Glutamatergic neuron (in vitro differentiated cells): ENCODE measurements at regions not wholly inside any gene's neighbourhood (a gene's known extent, or its start where the extent isn't known, plus 50 kb on each side); places are given as distances from the start of the nearest gene placed in this dataset.

Experiments
- DNase-seq: peaks from one replicate; pipeline ENCODE4 v3.0.0; 2022
- H3K27ac Mint-ChIP-seq: one replicate; pipeline ENCODE4 v1.8.0; 2020; ENCODE audit warnings: mild to moderate bottlenecking, mixed read lengths, inconsistent platforms; ENCODE audit not compliant: unreplicated experiment
- H3K27me3 Mint-ChIP-seq: one replicate; pipeline ENCODE4 v1.8.0; 2020; ENCODE audit warnings: mild to moderate bottlenecking, moderate library complexity, mixed read lengths, inconsistent platforms; ENCODE audit not compliant: unreplicated experiment
- H3K36me3 Mint-ChIP-seq: one replicate; pipeline ENCODE4 v1.8.0; 2020; ENCODE audit warnings: mild to moderate bottlenecking, mixed read lengths, inconsistent platforms; ENCODE audit not compliant: unreplicated experiment
- H3K4me1 Mint-ChIP-seq: one replicate; pipeline ENCODE4 v1.8.0; 2020; ENCODE audit warnings: mild to moderate bottlenecking, low read depth, mixed read lengths, inconsistent platforms; ENCODE audit not compliant: unreplicated experiment
- H3K4me3 Mint-ChIP-seq: one replicate; pipeline ENCODE4 v1.8.0; 2020; ENCODE audit warnings: mild to moderate bottlenecking, mixed read lengths, inconsistent platforms; ENCODE audit not compliant: unreplicated experiment
- H3K9me3 Mint-ChIP-seq: one replicate; pipeline ENCODE4 v1.8.0; 2020; ENCODE audit warnings: mild to moderate bottlenecking, moderate library complexity, mixed read lengths, inconsistent platforms; ENCODE audit not compliant: unreplicated experiment
- CTCF ChIP-seq: fragments of 200-600 bp; sonication (generic); IDR thresholded peaks from one replicate; pipeline ENCODE4 v1.5.0; 2021; ENCODE audit not compliant: partially characterized antibody, unreplicated experiment

- no peaks in the 10 kb centered on the region for H3K36me3 Mint-ChIP-seq
- no peak overlapping the region for H3K27ac Mint-ChIP-seq
- no peak for TF ChIP-seq CTCF
- H3K4me1 Mint-ChIP-seq: no peaks in the 10 kb centered on the region
- no peak overlapping the region for H3K4me3 Mint-ChIP-seq
- DNase-seq: no peak
- no peaks in the 10 kb centered on the region for H3K27me3 Mint-ChIP-seq
- H3K9me3 Mint-ChIP-seq: no peaks in the 10 kb centered on the region
Observed at GRCh38 chr3:21989341-21990042, 238.5 kb upstream of the ZNF385D start.

DNA sequence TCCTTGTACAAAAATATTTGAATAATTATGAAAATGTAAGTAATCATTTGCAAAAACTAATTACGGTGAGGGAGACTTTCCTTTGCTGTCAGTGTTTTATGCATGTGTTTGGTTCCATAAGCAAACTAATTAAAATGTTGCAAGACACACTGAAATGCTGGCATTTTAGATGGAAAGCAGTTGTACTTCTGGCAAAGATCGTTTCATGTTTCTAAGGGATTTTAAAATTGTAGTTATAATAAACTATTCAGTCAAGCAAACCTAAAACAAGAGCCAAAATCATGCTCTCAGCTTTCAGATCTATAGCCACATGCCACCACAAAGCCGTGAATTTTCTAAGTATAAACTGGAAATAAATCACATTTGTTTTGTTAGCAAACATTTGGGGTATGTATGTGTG lies 240.1 kb upstream of the ZNF385D start:
- Mint-ChIP-seq H3K4me3 (no peak overlapping the region), H3K9me3 (no peaks in the 10 kb centered on the region), H3K27me3 (peaks cover 3% of the 10 kb centered on the region), H3K4me1 (no peaks in the 10 kb centered on the region), H3K27ac (no peak overlapping the region), H3K36me3 (no peaks in the 10 kb centered on the region)
- no peak for TF ChIP-seq CTCF
- DNase-seq: no peak

- Mint-ChIP-seq H3K9me3 (no peaks in the 10 kb centered on the region), H3K4me1 (no peaks in the 10 kb centered on the region), H3K27me3 (peaks cover 3% of the 10 kb centered on the region), H3K36me3 (no peaks in the 10 kb centered on the region), H3K4me3 (no peak overlapping the region), H3K27ac (no peak overlapping the region)
- DNase-seq: no peak
- no peak for TF ChIP-seq CTCF
Observed at GRCh38 chr3:21995079-21995607, 244.1 kb upstream of the ZNF385D start.

GRCh38 chr3:22007368-22007767 lies 256.4 kb upstream of the ZNF385D start:
- Mint-ChIP-seq H3K36me3 (no peaks in the 10 kb centered on the region), H3K9me3 (no peaks in the 10 kb centered on the region), H3K4me1 (no peaks in the 10 kb centered on the region), H3K27ac (no peak overlapping the region), H3K27me3 (no peaks in the 10 kb centered on the region), H3K4me3 (no peak overlapping the region)
- TF ChIP-seq CTCF: no peak
- DNase-seq: no peak

DNA sequence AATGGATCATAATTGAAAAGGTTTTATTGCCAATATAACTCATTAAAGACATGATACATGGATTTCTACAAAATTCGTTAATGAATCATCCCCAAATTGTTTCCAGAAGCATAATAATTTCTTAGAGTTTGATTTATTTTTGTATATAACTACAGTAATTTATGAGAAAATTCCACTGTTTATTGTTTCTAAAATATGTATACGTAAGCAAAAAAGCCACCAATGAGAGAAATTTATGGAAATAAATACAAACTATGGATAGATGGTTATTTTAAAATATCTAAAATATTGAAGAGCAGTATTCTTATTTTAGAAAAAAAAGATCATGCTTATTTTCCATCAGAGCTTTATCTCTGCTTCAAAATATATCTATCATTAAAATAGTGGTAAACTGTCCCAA lies 260.0 kb upstream of the ZNF385D start:
- no peaks in the 10 kb centered on the region for H3K9me3 Mint-ChIP-seq
- no peaks in the 10 kb centered on the region for H3K36me3 Mint-ChIP-seq
- no peak overlapping the region for H3K4me3 Mint-ChIP-seq
- no peak for DNase-seq
- H3K27ac Mint-ChIP-seq: no peak overlapping the region
- H3K4me1 Mint-ChIP-seq: no peaks in the 10 kb centered on the region
- no peak for TF ChIP-seq CTCF
- H3K27me3 Mint-ChIP-seq: no peaks in the 10 kb centered on the region
